Ectodermal cell (in vitro differentiated cells): ENCODE measurements at regions not wholly inside any gene's neighbourhood (a gene's known extent, or its start where the extent isn't known, plus 50 kb on each side); places are given as distances from the start of the nearest gene placed in this dataset.

Source experiments
- H3K27ac ChIP-seq: 2 replicates; pipeline ENCODE4 v1.7.0; 2013; ENCODE audit warnings: mild to moderate bottlenecking, low read depth, low read length; ENCODE audit not compliant: insufficient read depth, poor library complexity, severe bottlenecking
- H3K27me3 ChIP-seq: 2 replicates; pipeline ENCODE4 v1.7.0; 2013; ENCODE audit warnings: mild to moderate bottlenecking, low read length; ENCODE audit not compliant: insufficient read depth, control insufficient read depth, poor library complexity, severe bottlenecking
- H3K36me3 ChIP-seq: one replicate; pipeline ENCODE4 v1.7.0; 2013; ENCODE audit warnings: low read length; ENCODE audit not compliant: control insufficient read depth, insufficient read depth
- H3K4me1 ChIP-seq: one replicate; pipeline ENCODE4 v1.7.0; 2013; ENCODE audit warnings: low read length; ENCODE audit not compliant: control insufficient read depth, insufficient read depth
- H3K4me3 ChIP-seq: 2 replicates; pipeline ENCODE4 v1.7.0; 2013; ENCODE audit warnings: low read depth, low read length, control low read depth; ENCODE audit not compliant: insufficient read depth
- H3K9me3 ChIP-seq: 2 replicates; pipeline ENCODE4 v1.7.0; 2013; ENCODE audit warnings: mild to moderate bottlenecking, low read length, moderate library complexity; ENCODE audit not compliant: control insufficient read depth
- WGBS, 2 experiments: methylation state at CpG; one replicate each; pipeline ENCODE4 v1.1.7; 2013; ENCODE audit warnings: missing lambda C conversion rate in 2 of 2; 5-methylcytosine and 5-hydroxymethylcytosine counted together

- Histone ChIP-seq H3K27me3 (no peaks in the 10 kb centered on the region), H3K9me3 (no peaks in the 10 kb centered on the region), H3K4me3 (no peak overlapping the region), H3K27ac (no peak overlapping the region), H3K36me3 (no peaks in the 10 kb centered on the region), H3K4me1 (peaks cover 16% of the 10 kb centered on the region)
- WGBS, 2 experiments: 88 to 92% methylated on average over 1 of the region's 1 CpG
Observed at GRCh38 chr1:182295697-182296096, 95.9 kb downstream of the GLUL start.

DNA sequence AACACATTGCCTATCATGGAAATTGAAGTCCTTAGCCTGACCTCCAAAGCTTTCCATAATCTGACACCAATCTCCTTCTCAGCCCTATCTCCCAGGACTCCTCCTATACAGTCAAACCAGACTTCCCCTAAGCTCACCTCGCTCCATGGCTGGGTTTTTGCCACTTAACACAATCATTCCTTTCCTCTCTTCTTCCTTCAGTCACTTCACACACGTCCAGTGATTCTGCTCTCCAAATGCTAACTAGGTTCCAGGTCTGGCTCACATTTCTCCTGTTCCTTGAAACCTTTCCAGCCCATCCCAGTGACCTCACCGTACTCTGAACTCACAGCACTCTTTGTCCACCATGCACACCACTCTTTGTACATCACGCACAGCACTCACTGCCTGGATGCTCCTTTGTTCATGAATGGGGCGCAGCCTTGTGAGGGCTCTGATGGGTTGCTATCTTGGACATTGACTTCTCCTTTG, 98.4 kb downstream of the GLUL start:
- no peaks in the 10 kb centered on the region for H3K4me1 ChIP-seq
- no peaks in the 10 kb centered on the region for H3K36me3 ChIP-seq
- no peak overlapping the region for H3K27ac ChIP-seq
- WGBS, 2 experiments: 87 to 90% methylated on average over 5 of the region's 5 CpGs
- no peak overlapping the region for H3K4me3 ChIP-seq
- H3K27me3 ChIP-seq: no peaks in the 10 kb centered on the region
- H3K9me3 ChIP-seq: no peaks in the 10 kb centered on the region

- H3K27ac ChIP-seq: no peak overlapping the region
- 91 to 94% methylated on average over 5 to 6 of the region's 8 CpGs for whole genome bisulfite sequencing, 2 experiments
Observed at GRCh38 chr1:182292193-182292741, 99.3 kb downstream of the GLUL start.

GRCh38 chr1:182291584-182292192, 99.9 kb downstream of the GLUL start:
- WGBS, 2 experiments: 86 to 87% methylated on average over 3 of the region's 3 CpGs
- Histone ChIP-seq H3K9me3 (no peaks in the 10 kb centered on the region), H3K4me1 (no peaks in the 10 kb centered on the region), H3K27ac (no peak overlapping the region), H3K36me3 (no peaks in the 10 kb centered on the region), H3K27me3 (no peaks in the 10 kb centered on the region), H3K4me3 (no peak overlapping the region)

More at GRCh38 chr1:182292193-182292741, 99.3 kb downstream of the GLUL start:
- H3K4me1 ChIP-seq: no peaks in the 10 kb centered on the region
- no peaks in the 10 kb centered on the region for H3K9me3 ChIP-seq
- H3K27me3 ChIP-seq: no peaks in the 10 kb centered on the region
- no peaks in the 10 kb centered on the region for H3K36me3 ChIP-seq
- H3K4me3 ChIP-seq: no peak overlapping the region

- whole genome bisulfite sequencing, 2 experiments: 91 to 96% methylated on average over 3 to 4 of the region's 4 CpGs
- no peak overlapping the region for H3K27ac ChIP-seq
- no peaks in the 10 kb centered on the region for H3K36me3 ChIP-seq
- no peaks in the 10 kb centered on the region for H3K27me3 ChIP-seq
- no peaks in the 10 kb centered on the region for H3K9me3 ChIP-seq
- no peaks in the 10 kb centered on the region for H3K4me1 ChIP-seq
- H3K4me3 ChIP-seq: no peak overlapping the region
Observed at GRCh38 chr1:182288749-182289604, 102.6 kb downstream of the GLUL start.

GRCh38 chr1:182286761-182287160, 104.8 kb downstream of the GLUL start:
- Histone ChIP-seq H3K4me1 (peaks cover 3% of the 10 kb centered on the region), H3K9me3 (no peaks in the 10 kb centered on the region), H3K36me3 (no peaks in the 10 kb centered on the region), H3K27me3 (no peaks in the 10 kb centered on the region), H3K4me3 (no peak overlapping the region), H3K27ac (no peak overlapping the region)
- WGBS, 2 experiments: 95 to 100% methylated on average over 2 of the region's 2 CpGs

GRCh38 chr1:182283746-182284544, 107.6 kb downstream of the GLUL start:
- H3K4me1 ChIP-seq: peaks cover 25% of the 10 kb centered on the region
- H3K9me3 ChIP-seq: no peaks in the 10 kb centered on the region
- H3K4me3 ChIP-seq: no peak overlapping the region
- no peak overlapping the region for H3K27ac ChIP-seq
- no peaks in the 10 kb centered on the region for H3K27me3 ChIP-seq
- 88 to 95% methylated on average over 3 of the region's 3 CpGs for WGBS, 2 experiments
- no peaks in the 10 kb centered on the region for H3K36me3 ChIP-seq

DNA sequence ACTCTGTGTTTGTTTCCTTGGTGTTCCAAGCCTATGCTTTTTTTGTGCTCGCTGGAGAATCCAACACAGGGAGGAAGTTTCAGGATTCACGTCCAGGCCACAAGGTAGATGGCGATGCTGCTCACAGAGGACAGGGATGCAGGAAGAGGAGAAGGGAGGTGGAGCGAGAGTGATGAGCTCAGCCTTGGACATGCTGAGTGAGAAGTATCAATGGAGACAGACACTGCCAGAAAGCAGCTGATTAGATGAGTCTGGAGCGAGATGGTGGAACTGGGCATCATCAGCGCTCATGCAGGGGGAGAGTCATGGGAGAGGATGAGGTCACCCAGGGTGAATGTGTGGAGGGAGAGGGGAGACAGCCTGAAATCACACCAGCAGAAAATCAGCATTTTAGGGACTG, 110.0 kb downstream of the GLUL start:
- H3K27me3 ChIP-seq: no peaks in the 10 kb centered on the region
- H3K4me3 ChIP-seq: no peak overlapping the region
- 78 to 80% methylated on average over 6 of the region's 6 CpGs for WGBS, 2 experiments
- no peaks in the 10 kb centered on the region for H3K9me3 ChIP-seq
- no peak overlapping the region for H3K27ac ChIP-seq
- peaks cover 25% of the 10 kb centered on the region for H3K4me1 ChIP-seq
- H3K36me3 ChIP-seq: no peaks in the 10 kb centered on the region

- H3K27ac ChIP-seq: peak overlapping the region; percentile 89
- no peaks in the 10 kb centered on the region for H3K27me3 ChIP-seq
- H3K4me1 ChIP-seq: peaks cover 25% of the 10 kb centered on the region
- WGBS, 2 experiments: 46 to 74% methylated on average over 2 of the region's 2 CpGs
- H3K4me3 ChIP-seq: no peak overlapping the region
- H3K9me3 ChIP-seq: no peaks in the 10 kb centered on the region
- H3K36me3 ChIP-seq: no peaks in the 10 kb centered on the region
Observed at GRCh38 chr1:182280504-182280900, 111.1 kb downstream of the GLUL start.
